ENCODE measurements at regions not wholly inside any gene's neighbourhood (a gene's known extent, or its start where the extent isn't known, plus 50 kb on each side); places are given as distances from the start of the nearest gene placed in this dataset.

GRCh38 chr6:67300430-67301040, 1334.5 kb upstream of the ADGRB3 start:
- Histone ChIP-seq H3K27ac (no peak overlapping the region), H3K36me3 (replicated peaks) (no peaks in the 10 kb centered on the region), H3K4me3 (ENCODE audit: low read depth, low read length) (no peak overlapping the region), H3K27me3 (replicated peaks) (no peaks in the 10 kb centered on the region)
- no peak for DNase-seq
- in situ Hi-C loops (cut with HindIII; ENCODE audit: low pct_ligation_motif_present, low sequenced_read_pairs): no loop called here
- TF ChIP-seq, protein P1, sequence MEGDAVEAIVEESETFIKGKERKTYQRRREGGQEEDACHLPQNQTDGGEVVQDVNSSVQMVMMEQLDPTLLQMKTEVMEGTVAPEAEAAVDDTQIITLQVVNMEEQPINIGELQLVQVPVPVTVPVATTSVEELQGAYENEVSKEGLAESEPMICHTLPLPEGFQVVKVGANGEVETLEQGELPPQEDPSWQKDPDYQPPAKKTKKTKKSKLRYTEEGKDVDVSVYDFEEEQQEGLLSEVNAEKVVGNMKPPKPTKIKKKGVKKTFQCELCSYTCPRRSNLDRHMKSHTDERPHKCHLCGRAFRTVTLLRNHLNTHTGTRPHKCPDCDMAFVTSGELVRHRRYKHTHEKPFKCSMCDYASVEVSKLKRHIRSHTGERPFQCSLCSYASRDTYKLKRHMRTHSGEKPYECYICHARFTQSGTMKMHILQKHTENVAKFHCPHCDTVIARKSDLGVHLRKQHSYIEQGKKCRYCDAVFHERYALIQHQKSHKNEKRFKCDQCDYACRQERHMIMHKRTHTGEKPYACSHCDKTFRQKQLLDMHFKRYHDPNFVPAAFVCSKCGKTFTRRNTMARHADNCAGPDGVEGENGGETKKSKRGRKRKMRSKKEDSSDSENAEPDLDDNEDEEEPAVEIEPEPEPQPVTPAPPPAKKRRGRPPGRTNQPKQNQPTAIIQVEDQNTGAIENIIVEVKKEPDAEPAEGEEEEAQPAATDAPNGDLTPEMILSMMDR (IDR thresholded peaks at IDR 0.05; ENCODE audit: low read depth, low read length, missing control alignments): no peak

GRCh38 chr6:67292169-67292568, 1342.9 kb upstream of the ADGRB3 start:
- TF ChIP-seq, protein P1 (IDR thresholded peaks at IDR 0.05; ENCODE audit: low read depth, low read length, missing control alignments): no peak
- no peak for DNase-seq
- no peaks in the 10 kb centered on the region for H3K36me3 ChIP-seq (replicated peaks)
- H3K27me3 ChIP-seq (replicated peaks): no peaks in the 10 kb centered on the region
- H3K27ac ChIP-seq: no peak overlapping the region
- no peak overlapping the region for H3K4me3 ChIP-seq (ENCODE audit: low read depth, low read length)
- in situ Hi-C loops (cut with HindIII; ENCODE audit: low pct_ligation_motif_present, low sequenced_read_pairs): no loop called here

GRCh38 chr6:67287566-67287965, 1347.5 kb upstream of the ADGRB3 start:
- H3K36me3 ChIP-seq (replicated peaks): no peaks in the 10 kb centered on the region
- no peak for DNase-seq
- in situ Hi-C loops (cut with HindIII; ENCODE audit: low pct_ligation_motif_present, low sequenced_read_pairs): no loop called here

GRCh38 chr6:67285770-67286495, 1349.1 kb upstream of the ADGRB3 start:
- DNase-seq: no peak
- no peak overlapping the region for H3K27ac ChIP-seq
- H3K27me3 ChIP-seq (replicated peaks): no peaks in the 10 kb centered on the region
- H3K36me3 ChIP-seq (replicated peaks): no peaks in the 10 kb centered on the region
- H3K4me3 ChIP-seq (ENCODE audit: low read depth, low read length): no peak overlapping the region
- in situ Hi-C loops (cut with HindIII; ENCODE audit: low pct_ligation_motif_present, low sequenced_read_pairs): no loop called here
- TF ChIP-seq, protein P1 (IDR thresholded peaks at IDR 0.05; ENCODE audit: low read depth, low read length, missing control alignments): no peak

More at GRCh38 chr6:67287566-67287965, 1347.5 kb upstream of the ADGRB3 start:
- Histone ChIP-seq H3K4me3 (ENCODE audit: low read depth, low read length) (no peak overlapping the region), H3K27ac (no peak overlapping the region), H3K27me3 (replicated peaks) (no peaks in the 10 kb centered on the region)
- TF ChIP-seq, protein P1 (IDR thresholded peaks at IDR 0.05; ENCODE audit: low read depth, low read length, missing control alignments): no peak

DNA sequence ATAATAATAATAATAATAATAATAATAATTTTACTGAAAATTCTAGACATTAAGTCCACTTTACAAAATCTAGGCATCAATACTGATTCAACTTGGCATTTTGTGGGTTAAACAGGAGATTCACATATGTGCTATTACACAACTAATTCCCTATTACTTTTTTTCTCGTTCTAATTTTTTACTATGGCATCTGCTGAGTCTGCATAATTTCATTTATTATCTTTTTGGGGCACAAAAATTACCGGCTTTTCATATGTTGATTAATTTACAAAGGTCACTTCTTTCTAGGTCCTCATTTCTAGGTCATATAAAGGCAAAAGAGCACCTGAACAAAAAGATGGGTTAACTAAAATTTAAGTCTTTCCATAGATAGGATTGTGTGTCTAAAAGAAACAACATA, 1357.8 kb upstream of the ADGRB3 start:
- in situ Hi-C loops (cut with HindIII; ENCODE audit: low pct_ligation_motif_present, low sequenced_read_pairs): no loop called here
- Histone ChIP-seq H3K4me3 (ENCODE audit: low read depth, low read length) (no peak overlapping the region), H3K27me3 (replicated peaks) (no peaks in the 10 kb centered on the region), H3K27ac (no peak overlapping the region), H3K36me3 (replicated peaks) (no peaks in the 10 kb centered on the region)
- TF ChIP-seq, protein P1 (IDR thresholded peaks at IDR 0.05; ENCODE audit: low read depth, low read length, missing control alignments): no peak
- DNase-seq: no peak

All from brain microvascular endothelial cell (primary cell).